GM19328 (cell line): ENCODE measurements at regions not wholly inside any gene's neighbourhood (a gene's known extent, or its start where the extent isn't known, plus 50 kb on each side); places are given as distances from the start of the nearest gene placed in this dataset.
A peak's percentile ranks its signal among the peaks of the same experiment; 100 is the strongest.

Experiments used
- ATAC-seq: cut with Tn5 transposase; IDR thresholded peaks from one replicate; pipeline ENCODE4 v1.9.1; 2021; ENCODE audit warnings: mild to moderate bottlenecking, moderate library complexity; ENCODE audit not compliant: unreplicated experiment

- ATAC-seq: no peak
These were observed 498.4 kb downstream of the TLE4 start for GRCh38 chr9:80070071-80070742.

GRCh38 chr9:80066931-80067330 is 495.2 kb downstream of the TLE4 start:
- ATAC-seq: no peak

GRCh38 chr9:80062567-80062966 is 490.8 kb downstream of the TLE4 start:
- no peak for ATAC-seq

GRCh38 chr9:80061940-80062339 is 490.2 kb downstream of the TLE4 start:
- ATAC-seq: no peak

GRCh38 chr9:80061096-80061495 is 489.3 kb downstream of the TLE4 start:
- ATAC-seq: no peak

- ATAC-seq: no peak
These were observed 488.2 kb downstream of the TLE4 start for GRCh38 chr9:80059979-80060378.

GRCh38 chr9:80059191-80059590 is 487.4 kb downstream of the TLE4 start:
- no peak for ATAC-seq

GRCh38 chr9:80052830-80053229 is 481.1 kb downstream of the TLE4 start:
- ATAC-seq: no peak

- ATAC-seq: no peak
These were observed 477.5 kb downstream of the TLE4 start for GRCh38 chr9:80049096-80049782.

- no peak for ATAC-seq
These were observed 474.7 kb downstream of the TLE4 start for GRCh38 chr9:80046481-80046880.

GRCh38 chr9:80041821-80042220 is 470.1 kb downstream of the TLE4 start:
- no peak for ATAC-seq

GRCh38 chr9:80040457-80040856 is 468.7 kb downstream of the TLE4 start:
- no peak for ATAC-seq

GRCh38 chr9:80030801-80031200 is 459.0 kb downstream of the TLE4 start:
- no peak for ATAC-seq

- ATAC-seq: no peak
These were observed 456.7 kb downstream of the TLE4 start for GRCh38 chr9:80028501-80028900.

GRCh38 chr9:80025796-80026520 is 454.2 kb downstream of the TLE4 start:
- no peak for ATAC-seq

GRCh38 chr9:80025131-80025530 is 453.4 kb downstream of the TLE4 start:
- ATAC-seq: no peak

- peak; percentile 60 for ATAC-seq
These were observed 448.8 kb downstream of the TLE4 start for GRCh38 chr9:80020530-80020929.

- no peak for ATAC-seq
These were observed 448.3 kb downstream of the TLE4 start for GRCh38 chr9:80020056-80020455.

GRCh38 chr9:80013891-80014290 is 442.1 kb downstream of the TLE4 start:
- ATAC-seq: no peak

- no peak for ATAC-seq
These were observed 441.0 kb downstream of the TLE4 start for GRCh38 chr9:80012557-80013330.

- ATAC-seq: no peak
These were observed 437.4 kb downstream of the TLE4 start for GRCh38 chr9:80009204-80009603.
